ENCODE measurements at regions not wholly inside any gene's neighbourhood (a gene's known extent, or its start where the extent isn't known, plus 50 kb on each side); places are given as distances from the start of the nearest gene placed in this dataset.

- H4K20me1 ChIP-seq (ENCODE audit: insufficient read depth): no peaks in the 10 kb centered on the region
- no peaks in the 10 kb centered on the region for H3K9me3 ChIP-seq (ENCODE audit: control insufficient read depth in 1 of 2, insufficient read depth in 1 of 2, low read depth in 1 of 2, low read length in 2 of 2)
- no TSS peak for BruUV-seq (replicated peaks)
- H3K4me1 ChIP-seq (ENCODE audit: control insufficient read depth in 1 of 2, insufficient read depth in 2 of 2, low read length in 2 of 2): no peaks in the 10 kb centered on the region
- no peak overlapping the region for H2AFZ ChIP-seq (ENCODE audit: low read depth, low read length, poor library complexity, severe bottlenecking)
- ChIA-PET RAD21 (ENCODE audit: low non-redundant PET in 1 of 2, low total read pairs in 2 of 2, uncharacterized antibody in 2 of 2, unreplicated experiment in 2 of 2) (no interaction called here), CTCF (no interaction called here), POLR2A (no interaction called here)
- ATAC-seq (no peak), DNase-seq (ENCODE audit: low read depth, low spot score) (no peak)
- no peaks in the 10 kb centered on the region for H3K27me3 ChIP-seq (ENCODE audit: insufficient read depth, low read length)
- no peak overlapping the region for H3K4me3 ChIP-seq (replicated peaks in 1 of 2; ENCODE audit: low read depth in 1 of 2, low read length in 2 of 2)
- H3K27ac ChIP-seq (ENCODE audit: low read depth, low read length): no peak overlapping the region
- H3K9ac ChIP-seq (ENCODE audit: low read length): no peak overlapping the region
- intact Hi-C loops (cut with micrococcal nuclease): no loop called here
- no peaks in the 10 kb centered on the region for H3K79me2 ChIP-seq (ENCODE audit: insufficient read depth, low read length)
- H3K36me3 ChIP-seq (ENCODE audit: control insufficient read depth in 1 of 2, insufficient read depth in 2 of 2, low read length in 2 of 2): no peaks in the 10 kb centered on the region
- H3K4me2 ChIP-seq (ENCODE audit: low read length): no peak overlapping the region
- no peaks in the 10 kb centered on the region for H3K9me2 ChIP-seq (ENCODE audit: insufficient read depth)
- TF ChIP-seq JUND (IDR thresholded peaks at IDR 0.05) (no peak), POLR2A (IDR thresholded peaks at IDR 0.05; ENCODE audit: borderline replicate concordance, extremely low read depth, insufficient read depth, insufficient read length) (no peak), SRF (IDR thresholded peaks at IDR 0.05; ENCODE audit: low read depth) (no peak), CBX3 (IDR thresholded peaks at IDR 0.05; ENCODE audit: low read depth) (no peak), ZFX (IDR thresholded peaks at IDR 0.05) (no peak), EGR1 (IDR thresholded peaks at IDR 0.05; ENCODE audit: low read depth) (no peak), EZH2 (IDR thresholded peaks at IDR 0.05) (no peak), SP1 (IDR thresholded peaks at IDR 0.05; ENCODE audit: low read depth) (no peak), POLR2AphosphoS5 (IDR thresholded peaks at IDR 0.05; ENCODE audit: low read depth, low read length) (no peak), FOSL1 (IDR thresholded peaks at IDR 0.05; ENCODE audit: low read depth) (no peak)
- TF ChIP-seq, protein P1, sequence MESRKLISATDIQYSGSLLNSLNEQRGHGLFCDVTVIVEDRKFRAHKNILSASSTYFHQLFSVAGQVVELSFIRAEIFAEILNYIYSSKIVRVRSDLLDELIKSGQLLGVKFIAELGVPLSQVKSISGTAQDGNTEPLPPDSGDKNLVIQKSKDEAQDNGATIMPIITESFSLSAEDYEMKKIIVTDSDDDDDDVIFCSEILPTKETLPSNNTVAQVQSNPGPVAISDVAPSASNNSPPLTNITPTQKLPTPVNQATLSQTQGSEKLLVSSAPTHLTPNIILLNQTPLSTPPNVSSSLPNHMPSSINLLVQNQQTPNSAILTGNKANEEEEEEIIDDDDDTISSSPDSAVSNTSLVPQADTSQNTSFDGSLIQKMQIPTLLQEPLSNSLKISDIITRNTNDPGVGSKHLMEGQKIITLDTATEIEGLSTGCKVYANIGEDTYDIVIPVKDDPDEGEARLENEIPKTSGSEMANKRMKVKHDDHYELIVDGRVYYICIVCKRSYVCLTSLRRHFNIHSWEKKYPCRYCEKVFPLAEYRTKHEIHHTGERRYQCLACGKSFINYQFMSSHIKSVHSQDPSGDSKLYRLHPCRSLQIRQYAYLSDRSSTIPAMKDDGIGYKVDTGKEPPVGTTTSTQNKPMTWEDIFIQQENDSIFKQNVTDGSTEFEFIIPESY (IDR thresholded peaks at IDR 0.05; ENCODE audit: extremely low read depth, insufficient replicate concordance, low read length): no peak
- TF ChIP-seq, protein P2, sequence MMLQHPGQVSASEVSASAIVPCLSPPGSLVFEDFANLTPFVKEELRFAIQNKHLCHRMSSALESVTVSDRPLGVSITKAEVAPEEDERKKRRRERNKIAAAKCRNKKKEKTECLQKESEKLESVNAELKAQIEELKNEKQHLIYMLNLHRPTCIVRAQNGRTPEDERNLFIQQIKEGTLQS (IDR thresholded peaks at IDR 0.05): no peak
Observed at GRCh38 chr4:93908778-93909177, 80.2 kb downstream of the ATOH1 start.

Data from HCT116 (cell line).